ENCODE measurements at regions not wholly inside any gene's neighbourhood (a gene's known extent, or its start where the extent isn't known, plus 50 kb on each side); places are given as distances from the start of the nearest gene placed in this dataset.

DNA sequence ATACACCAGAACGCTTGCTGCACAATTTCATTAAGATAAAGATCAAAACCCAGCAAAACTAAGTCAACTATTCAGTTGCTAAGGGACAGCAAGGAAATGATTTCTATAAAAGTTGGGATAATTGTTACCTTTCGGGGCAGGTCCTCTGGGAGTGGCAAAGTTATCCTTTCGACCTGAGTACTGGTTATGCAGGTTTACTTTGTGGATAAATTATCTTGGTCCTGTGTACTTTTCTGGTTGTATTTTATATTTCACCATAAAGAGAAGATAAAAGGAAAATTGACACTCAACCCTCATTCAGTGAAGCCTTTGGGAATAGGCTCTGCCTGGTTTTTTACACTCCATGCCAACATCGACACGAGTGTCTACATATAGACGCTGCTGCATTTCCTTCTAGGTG lies 146.5 kb downstream of the SYK start:
- no peak overlapping the region for H3K9ac ChIP-seq (ENCODE audit: low read depth, low read length)
- no peak overlapping the region for H3K4me2 ChIP-seq (ENCODE audit: low read length)
- peaks cover 2% of the 10 kb centered on the region for H3K4me1 ChIP-seq (ENCODE audit: control insufficient read depth, insufficient read depth, low read length)
- no peaks in the 10 kb centered on the region for H3K36me3 ChIP-seq (ENCODE audit: insufficient read depth, low read length)
- no peak overlapping the region for H3K4me3 ChIP-seq (ENCODE audit: low read length)
- H3K9me3 ChIP-seq (replicated peaks; ENCODE audit: low read length), result no peaks in the 10 kb centered on the region
- H3K27me3 ChIP-seq (ENCODE audit: control insufficient read depth, insufficient read depth, low read length), result peaks cover 57% of the 10 kb centered on the region

DNA sequence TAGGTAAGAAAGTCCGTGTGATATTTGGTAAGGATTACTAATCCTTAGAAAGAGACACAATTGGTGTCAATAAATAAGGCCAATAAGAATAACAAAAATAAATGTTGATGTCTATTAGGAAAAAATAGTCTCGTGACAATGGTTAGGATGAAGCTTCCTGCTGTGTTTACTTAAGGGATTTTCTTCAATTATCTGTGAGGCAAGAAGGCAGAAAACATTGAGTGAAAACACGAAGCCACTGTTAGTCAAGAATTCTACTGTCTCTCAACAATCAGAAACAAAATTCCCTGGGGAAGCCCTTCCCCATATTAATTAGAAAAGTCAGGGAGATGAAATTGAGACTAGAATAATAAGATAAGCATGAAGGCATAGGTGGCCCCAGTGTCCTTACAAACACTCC lies 149.0 kb downstream of the SYK start:
- H3K27me3 ChIP-seq (ENCODE audit: control insufficient read depth, insufficient read depth, low read length), result peaks cover 42% of the 10 kb centered on the region

DNA sequence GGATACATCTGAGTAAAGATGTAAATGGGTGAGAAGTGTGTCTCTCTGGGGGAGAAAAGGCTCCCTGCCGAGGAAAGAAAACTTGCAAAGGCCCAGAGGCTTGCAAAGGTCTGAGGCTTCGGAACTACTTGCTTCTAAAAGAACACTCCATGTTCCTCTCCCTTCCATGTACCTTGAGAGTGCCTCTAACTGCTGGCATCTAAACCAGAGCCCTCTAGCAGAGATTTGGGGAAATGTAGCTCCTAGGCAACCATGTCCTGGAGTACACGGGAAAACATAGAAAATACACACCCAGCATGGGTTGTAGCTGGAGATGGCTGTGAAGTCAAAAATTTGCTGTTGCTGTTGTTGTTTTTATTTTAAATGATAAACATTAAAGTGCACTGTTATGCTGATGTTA lies 151.6 kb downstream of the SYK start:
- Histone ChIP-seq H3K4me3 (ENCODE audit: low read length) (no peak overlapping the region), H3K4me1 (ENCODE audit: control insufficient read depth, insufficient read depth, low read length) (peaks cover 11% of the 10 kb centered on the region), H3K9ac (ENCODE audit: low read depth, low read length) (no peak overlapping the region), H3K36me3 (ENCODE audit: insufficient read depth, low read length) (no peaks in the 10 kb centered on the region), H3K9me3 (replicated peaks; ENCODE audit: low read length) (no peaks in the 10 kb centered on the region), H3K4me2 (ENCODE audit: low read length) (no peak overlapping the region), H3K27me3 (ENCODE audit: control insufficient read depth, insufficient read depth, low read length) (peaks cover 28% of the 10 kb centered on the region)

More for the DNA sequence above, 149.0 kb downstream of the SYK start:
- Histone ChIP-seq H3K36me3 (ENCODE audit: insufficient read depth, low read length) (no peaks in the 10 kb centered on the region), H3K9ac (ENCODE audit: low read depth, low read length) (no peak overlapping the region), H3K9me3 (replicated peaks; ENCODE audit: low read length) (no peaks in the 10 kb centered on the region), H3K4me2 (ENCODE audit: low read length) (no peak overlapping the region), H3K4me1 (ENCODE audit: control insufficient read depth, insufficient read depth, low read length) (no peaks in the 10 kb centered on the region), H3K4me3 (ENCODE audit: low read length) (no peak overlapping the region)

DNA sequence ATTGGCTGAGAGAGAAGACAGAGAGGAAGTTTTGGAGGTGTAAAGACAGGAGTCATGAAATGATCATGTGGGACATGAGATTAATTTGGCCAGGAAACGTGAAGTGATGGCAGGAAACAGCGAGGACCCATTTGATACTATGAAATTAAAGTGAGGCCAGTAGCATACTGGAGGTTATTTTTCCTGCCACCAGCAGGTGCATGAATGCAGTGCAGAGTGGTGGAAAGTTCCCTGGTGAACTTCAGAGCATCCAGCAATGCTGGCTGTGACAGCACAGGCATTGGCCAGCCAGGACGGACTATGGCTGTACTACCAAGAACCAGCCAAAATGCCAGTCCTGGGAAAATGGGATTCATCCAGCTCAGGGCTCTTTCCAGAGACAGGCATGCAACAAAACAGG lies 152.2 kb downstream of the SYK start:
- Histone ChIP-seq H3K4me2 (ENCODE audit: low read length) (no peak overlapping the region), H3K4me1 (ENCODE audit: control insufficient read depth, insufficient read depth, low read length) (peaks cover 11% of the 10 kb centered on the region), H3K36me3 (ENCODE audit: insufficient read depth, low read length) (no peaks in the 10 kb centered on the region), H3K9me3 (replicated peaks; ENCODE audit: low read length) (no peaks in the 10 kb centered on the region), H3K9ac (ENCODE audit: low read depth, low read length) (no peak overlapping the region), H3K27me3 (ENCODE audit: control insufficient read depth, insufficient read depth, low read length) (peaks cover 21% of the 10 kb centered on the region), H3K4me3 (ENCODE audit: low read length) (no peak overlapping the region)

DNA sequence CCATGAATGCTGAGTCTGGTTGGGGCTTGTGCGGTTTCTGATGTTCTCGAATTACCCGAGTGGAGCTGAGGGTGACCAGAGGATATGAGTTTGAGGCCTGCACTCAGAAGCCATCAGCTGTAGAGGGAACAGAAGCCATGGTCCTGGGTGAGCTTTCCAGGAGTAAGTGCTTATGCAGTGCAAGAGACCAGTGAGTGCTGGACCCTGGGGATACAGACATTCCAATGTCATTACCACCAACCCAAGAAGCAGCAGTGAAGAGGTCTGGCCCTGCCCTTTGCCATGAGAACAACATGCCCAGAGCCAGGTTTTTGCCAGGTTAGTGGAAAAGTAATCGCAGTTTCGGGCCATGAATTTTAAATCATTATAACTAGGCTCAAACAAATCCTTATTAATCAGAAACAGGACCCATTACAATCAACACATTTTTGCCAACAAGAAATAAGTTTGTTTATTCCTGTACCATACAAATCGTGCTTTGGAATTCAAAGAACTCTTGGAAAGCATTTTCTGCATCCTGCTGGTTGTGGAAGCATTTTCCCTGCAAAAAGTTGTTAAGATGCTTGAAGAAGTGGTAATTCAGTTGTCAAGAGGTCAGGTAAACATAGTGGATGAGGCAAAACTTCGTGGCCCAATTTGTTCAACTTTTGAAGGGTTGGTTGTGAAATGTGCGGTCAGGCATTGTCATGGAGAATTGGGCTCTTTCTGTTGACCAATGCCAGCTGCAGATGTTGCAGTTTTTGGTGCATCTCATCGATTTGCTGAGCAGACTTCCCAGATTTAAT lies 154.6 kb downstream of the SYK start:
- Histone ChIP-seq H3K9ac (ENCODE audit: low read depth, low read length) (no peak overlapping the region), H3K36me3 (ENCODE audit: insufficient read depth, low read length) (no peaks in the 10 kb centered on the region), H3K27me3 (ENCODE audit: control insufficient read depth, insufficient read depth, low read length) (peaks cover 4% of the 10 kb centered on the region), H3K4me2 (ENCODE audit: low read length) (no peak overlapping the region), H3K4me3 (ENCODE audit: low read length) (no peak overlapping the region), H3K4me1 (ENCODE audit: control insufficient read depth, insufficient read depth, low read length) (peaks cover 18% of the 10 kb centered on the region), H3K9me3 (replicated peaks; ENCODE audit: low read length) (no peaks in the 10 kb centered on the region)

DNA sequence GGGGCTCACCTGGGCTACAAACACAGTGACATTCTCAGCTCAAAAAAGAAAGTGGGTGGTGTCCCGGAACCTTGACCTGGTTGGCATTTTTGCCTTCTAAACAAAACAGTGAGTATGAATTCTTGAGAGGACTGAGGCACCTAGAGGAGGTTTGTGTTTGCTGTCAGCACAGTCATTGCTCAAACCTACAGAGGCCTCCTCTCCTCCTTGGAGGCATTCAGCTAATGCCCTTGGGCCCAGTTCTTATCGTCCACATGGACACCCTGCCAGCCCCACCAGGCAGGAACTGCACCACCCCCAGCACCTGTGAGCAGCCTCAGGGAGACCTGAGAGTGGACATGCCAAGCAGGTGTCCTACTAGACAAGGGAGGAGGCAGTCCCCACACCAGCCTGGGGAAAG lies 156.7 kb downstream of the SYK start:
- Histone ChIP-seq H3K9ac (ENCODE audit: low read depth, low read length) (no peak overlapping the region), H3K4me3 (ENCODE audit: low read length) (no peak overlapping the region), H3K36me3 (ENCODE audit: insufficient read depth, low read length) (no peaks in the 10 kb centered on the region), H3K4me2 (ENCODE audit: low read length) (no peak overlapping the region), H3K4me1 (ENCODE audit: control insufficient read depth, insufficient read depth, low read length) (peaks cover 25% of the 10 kb centered on the region), H3K27me3 (ENCODE audit: control insufficient read depth, insufficient read depth, low read length) (no peaks in the 10 kb centered on the region), H3K9me3 (replicated peaks; ENCODE audit: low read length) (no peaks in the 10 kb centered on the region)

DNA sequence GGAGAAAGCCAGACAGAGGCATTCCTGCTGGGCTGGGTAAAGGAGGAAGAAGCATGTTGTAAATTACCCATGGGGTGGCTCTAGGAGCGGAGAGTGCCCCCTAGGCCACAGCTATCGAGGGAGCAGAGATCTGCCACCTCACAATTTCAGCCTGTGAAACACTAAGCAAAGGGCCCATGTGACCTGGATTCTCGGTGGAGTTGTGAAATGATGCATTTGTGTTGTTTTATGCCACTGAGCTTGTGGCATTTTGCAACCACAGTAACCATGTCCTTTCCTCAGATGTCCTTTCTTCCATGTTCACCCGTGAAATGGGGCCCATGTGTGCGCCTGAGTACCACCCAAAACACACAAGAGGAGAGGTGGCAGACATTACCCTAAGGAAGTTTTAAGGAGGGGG lies 159.3 kb downstream of the SYK start:
- H3K36me3 ChIP-seq (ENCODE audit: insufficient read depth, low read length), result no peaks in the 10 kb centered on the region
- H3K9me3 ChIP-seq (replicated peaks; ENCODE audit: low read length), result no peaks in the 10 kb centered on the region
- no peaks in the 10 kb centered on the region for H3K27me3 ChIP-seq (ENCODE audit: control insufficient read depth, insufficient read depth, low read length)
- no peak overlapping the region for H3K4me3 ChIP-seq (ENCODE audit: low read length)
- H3K9ac ChIP-seq (ENCODE audit: low read depth, low read length), result no peak overlapping the region
- peaks cover 24% of the 10 kb centered on the region for H3K4me1 ChIP-seq (ENCODE audit: control insufficient read depth, insufficient read depth, low read length)
- H3K4me2 ChIP-seq (ENCODE audit: low read length), result peak overlapping the region; percentile 38

DNA sequence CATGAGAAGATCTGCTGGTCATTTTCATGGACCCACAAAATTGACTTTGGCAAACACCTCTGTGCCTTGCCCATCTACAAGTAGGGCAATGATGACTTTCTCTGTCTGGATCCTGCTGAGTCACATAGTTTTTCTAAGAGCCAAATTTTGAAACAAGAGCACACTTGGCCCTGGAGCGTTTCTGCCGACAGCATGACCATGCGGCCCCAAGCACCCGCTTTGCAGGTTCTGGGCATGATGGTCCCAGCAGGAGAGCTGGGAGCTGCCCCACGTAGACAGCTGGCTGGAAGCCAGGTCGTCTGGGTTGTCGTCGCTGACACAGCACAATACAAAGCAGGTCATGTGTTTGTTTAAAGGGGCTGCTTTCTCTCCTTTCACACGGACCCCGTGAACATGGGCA lies 159.8 kb downstream of the SYK start:
- H3K4me1 ChIP-seq (ENCODE audit: control insufficient read depth, insufficient read depth, low read length), result peaks cover 22% of the 10 kb centered on the region
- H3K4me3 ChIP-seq (ENCODE audit: low read length), result no peak overlapping the region
- no peaks in the 10 kb centered on the region for H3K27me3 ChIP-seq (ENCODE audit: control insufficient read depth, insufficient read depth, low read length)
- H3K4me2 ChIP-seq (ENCODE audit: low read length), result peak overlapping the region; percentile 38
- no peaks in the 10 kb centered on the region for H3K36me3 ChIP-seq (ENCODE audit: insufficient read depth, low read length)
- H3K9me3 ChIP-seq (replicated peaks; ENCODE audit: low read length), result no peaks in the 10 kb centered on the region
- H3K9ac ChIP-seq (ENCODE audit: low read depth, low read length), result no peak overlapping the region

DNA sequence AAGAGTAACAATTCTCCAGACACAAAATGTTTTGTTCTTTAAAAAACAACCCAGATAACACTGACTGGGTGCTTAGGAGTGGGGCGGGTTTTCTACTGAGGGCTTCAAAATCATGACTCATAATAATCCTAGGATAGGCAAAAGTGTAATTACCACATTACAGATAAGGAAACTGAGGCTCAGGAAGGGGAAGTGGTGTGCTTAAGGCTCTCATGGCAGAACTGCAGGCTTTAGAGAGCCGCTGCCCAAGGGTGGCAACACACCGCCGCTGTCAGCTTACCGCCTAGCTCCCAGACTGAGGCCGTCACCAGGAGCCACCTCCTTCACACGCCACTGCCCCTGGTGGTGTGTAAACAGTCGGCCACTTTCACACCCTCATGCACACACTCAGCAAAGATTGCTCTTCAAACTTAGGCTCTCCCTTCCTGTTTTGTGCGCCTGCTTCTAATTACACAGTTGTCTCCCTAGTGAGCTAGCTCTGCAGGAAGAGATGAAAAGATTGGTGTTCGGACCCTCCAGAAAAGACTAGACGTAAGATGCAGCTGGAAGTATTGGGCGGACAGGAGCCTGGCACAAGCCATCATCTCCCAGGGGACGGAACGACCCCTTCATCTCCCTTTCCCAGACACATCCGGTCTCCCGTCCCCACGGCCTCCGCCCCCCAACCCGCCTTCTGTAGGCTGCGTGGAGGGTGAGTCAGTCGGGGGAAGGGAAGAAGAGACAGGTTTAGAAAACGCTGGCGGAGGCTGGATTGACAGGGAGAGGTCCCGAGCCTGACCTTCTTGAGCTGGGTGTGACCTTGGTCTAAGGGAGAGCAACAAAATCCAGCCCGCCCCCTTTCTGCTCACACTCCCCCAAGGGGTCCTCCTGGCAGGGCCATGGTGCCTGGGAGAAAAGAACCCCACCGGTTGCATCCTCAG lies 162.7 kb downstream of the SYK start:
- no peak overlapping the region for H3K4me2 ChIP-seq (ENCODE audit: low read length)
- H3K36me3 ChIP-seq (ENCODE audit: insufficient read depth, low read length), result no peaks in the 10 kb centered on the region
- peaks cover 26% of the 10 kb centered on the region for H3K4me1 ChIP-seq (ENCODE audit: control insufficient read depth, insufficient read depth, low read length)
- H3K9ac ChIP-seq (ENCODE audit: low read depth, low read length), result no peak overlapping the region
- no peaks in the 10 kb centered on the region for H3K9me3 ChIP-seq (replicated peaks; ENCODE audit: low read length)
- no peaks in the 10 kb centered on the region for H3K27me3 ChIP-seq (ENCODE audit: control insufficient read depth, insufficient read depth, low read length)
- H3K4me3 ChIP-seq (ENCODE audit: low read length), result no peak overlapping the region

DNA sequence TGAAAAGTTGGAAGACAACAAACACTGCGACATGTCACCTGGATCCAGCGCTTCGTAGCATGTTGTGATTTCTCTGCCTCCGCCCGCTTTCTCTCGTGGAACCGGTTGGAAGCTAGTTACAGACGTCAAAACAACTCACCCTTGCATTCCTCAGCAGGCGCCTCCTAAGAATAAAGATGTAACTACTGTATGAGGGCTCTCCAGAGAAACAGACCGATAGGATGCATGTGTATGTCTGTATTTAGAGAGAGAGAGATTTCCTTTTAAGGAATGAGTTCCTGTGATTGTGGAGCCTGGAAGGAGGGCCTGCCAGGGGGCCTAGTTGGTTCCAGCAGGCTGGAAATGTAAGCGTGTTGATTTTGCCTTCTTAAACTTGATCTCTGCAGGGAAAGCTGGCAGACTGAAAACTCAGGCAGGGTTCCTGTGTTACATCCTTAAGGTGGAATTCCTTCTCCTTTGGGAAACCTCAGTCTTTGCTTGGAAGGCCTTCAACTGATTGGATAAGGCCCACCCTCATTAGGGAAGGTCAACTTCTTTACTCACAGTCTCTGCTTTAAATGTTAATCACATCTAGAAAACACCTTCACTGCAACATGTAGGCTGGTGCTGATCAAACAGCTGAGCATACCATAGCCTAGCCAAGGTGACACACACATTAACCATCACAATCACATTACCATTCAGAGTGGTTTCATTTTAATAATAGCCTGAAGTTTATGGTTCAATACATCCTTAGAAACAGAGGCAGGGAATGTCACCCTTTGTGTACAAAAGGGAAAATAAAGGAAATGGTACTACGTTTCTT lies 163.8 kb downstream of the SYK start:
- Histone ChIP-seq H3K9ac (ENCODE audit: low read depth, low read length) (no peak overlapping the region), H3K4me3 (ENCODE audit: low read length) (no peak overlapping the region), H3K9me3 (replicated peaks; ENCODE audit: low read length) (no peaks in the 10 kb centered on the region), H3K4me1 (ENCODE audit: control insufficient read depth, insufficient read depth, low read length) (peaks cover 27% of the 10 kb centered on the region), H3K4me2 (ENCODE audit: low read length) (no peak overlapping the region), H3K27me3 (ENCODE audit: control insufficient read depth, insufficient read depth, low read length) (no peaks in the 10 kb centered on the region), H3K36me3 (ENCODE audit: insufficient read depth, low read length) (no peaks in the 10 kb centered on the region)

DNA sequence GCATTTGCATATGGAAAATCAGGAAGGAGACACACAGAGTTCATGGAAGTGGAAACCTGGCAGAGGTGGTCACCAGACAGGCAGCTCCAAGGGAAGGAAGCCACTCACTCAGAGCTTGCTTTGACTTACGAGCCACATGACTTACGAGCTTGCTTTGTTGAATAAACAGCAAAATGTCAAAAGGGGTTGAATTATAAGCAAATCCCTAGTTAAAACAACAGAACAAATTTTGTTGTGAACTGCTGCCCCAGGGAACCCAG lies 164.3 kb downstream of the SYK start:
- Histone ChIP-seq H3K4me2 (ENCODE audit: low read length) (no peak overlapping the region), H3K36me3 (ENCODE audit: insufficient read depth, low read length) (no peaks in the 10 kb centered on the region), H3K27me3 (ENCODE audit: control insufficient read depth, insufficient read depth, low read length) (no peaks in the 10 kb centered on the region), H3K4me3 (ENCODE audit: low read length) (no peak overlapping the region), H3K9ac (ENCODE audit: low read depth, low read length) (no peak overlapping the region), H3K9me3 (replicated peaks; ENCODE audit: low read length) (no peaks in the 10 kb centered on the region), H3K4me1 (ENCODE audit: control insufficient read depth, insufficient read depth, low read length) (peaks cover 25% of the 10 kb centered on the region)

All from skeletal muscle satellite cell (primary cell).